HCT116 (cell line): ENCODE measurements at regions not wholly inside any gene's neighbourhood (a gene's known extent, or its start where the extent isn't known, plus 50 kb on each side); places are given as distances from the start of the nearest gene placed in this dataset.

ENCODE experiments used
- ATAC-seq: fragments of 200-7000 bp; cut with Tn5 transposase; 2 replicates; pipeline ENCODE4 v1.9.1; 2020; ENCODE audit warnings: mild to moderate bottlenecking, moderate library complexity
- BruUV-seq: library from RNA; stranded (reverse); fragments of 400-500 nt; replicated peaks from 2 replicates; lab custom pipeline; 2021; lab: Mats Ljungman, UMichigan
- CTCF ChIA-PET: fragments of 300-600 bp; sonication (Branson Sonifier 250); formaldehyde crosslinking; loops from one replicate; lab custom pipeline; 2021; ENCODE audit warnings: antibody characterized with exemption; lab: Charles Lee
- POLR2A ChIA-PET: fragments of 300-600, 350-600 bp; sonication (Branson Sonifier 250); formaldehyde crosslinking; loops from one replicate; lab custom pipeline; 2021; ENCODE audit warnings: antibody characterized with exemption; lab: Charles Lee
- RAD21 ChIA-PET, 2 experiments: fragments of 300-600 bp; sonication (Branson Sonifier 250); formaldehyde crosslinking; loops; one replicate each; lab custom pipeline; 2023; ENCODE audit warnings: low total read pairs in 2 of 2; ENCODE audit not compliant: uncharacterized antibody in 2 of 2, unreplicated experiment in 2 of 2, low non-redundant PET in 1 of 2; lab: Charles Lee
- DNase-seq: peaks from one replicate; pipeline ENCODE4 v3.0.0-alpha.2; 2010; ENCODE audit warnings: low read depth, low spot score
- H2AFZ ChIP-seq: fragments of 200-600 bp; shearing (Covaris generic), sonication (generic); 2 replicates; pipeline ENCODE4 v1.6.1; 2017; ENCODE audit warnings: low read depth, mixed run types, mixed read lengths, antibody characterized with exemption, low read length; ENCODE audit not compliant: poor library complexity, severe bottlenecking
- H3K27ac ChIP-seq: 2 replicates; pipeline ENCODE4 v1.5.1; 2012; ENCODE audit warnings: low read depth, low read length
- H3K27me3 ChIP-seq: fragments of 200-600 bp; sonication (generic); 2 replicates; pipeline ENCODE4 v1.6.1; 2016; ENCODE audit warnings: mixed run types, low read length, mixed read lengths; ENCODE audit not compliant: insufficient read depth
- H3K36me3 ChIP-seq, 2 experiments: fragments of 200-500 bp in 1 of 2; fragments of 200-600 bp in 1 of 2; sonication (Bioruptor generic) in 1 of 2; sonication (generic) in 1 of 2; 2 replicates each; pipeline versions ENCODE4 v1.5.1 to v1.6.1; 2014 to 2016; ENCODE audit warnings: low read length in 2 of 2, inconsistent platforms in 1 of 2, mixed read lengths in 1 of 2, mixed run types in 1 of 2; ENCODE audit not compliant: insufficient read depth in 2 of 2, control insufficient read depth in 1 of 2
- H3K4me1 ChIP-seq, 2 experiments: fragments of 200-600 bp in 1 of 2; sonication (generic) in 1 of 2; 2 replicates each; pipeline versions ENCODE4 v1.5.1 to v1.6.1; 2012 to 2017; ENCODE audit warnings: low read length in 2 of 2, inconsistent platforms in 1 of 2, mild to moderate bottlenecking in 1 of 2, mixed read lengths in 1 of 2, mixed run types in 1 of 2, moderate library complexity in 1 of 2; ENCODE audit not compliant: insufficient read depth in 2 of 2, control insufficient read depth in 1 of 2
- H3K4me2 ChIP-seq: fragments of 200-600 bp; sonication (generic); 2 replicates; pipeline ENCODE4 v1.6.1; 2017; ENCODE audit warnings: mixed run types, low read length, mixed read lengths
- H3K4me3 ChIP-seq, 2 experiments: fragments of 200-600 bp in 1 of 2; sonication (generic) in 1 of 2; replicated peaks in 1 of 2; 2 replicates each; pipeline ENCODE4 v1.5.1; 2011 to 2016; ENCODE audit warnings: low read length in 2 of 2, control low read depth in 1 of 2, low read depth in 1 of 2, mild to moderate bottlenecking in 1 of 2, mixed read lengths in 1 of 2, mixed run types in 1 of 2
- H3K79me2 ChIP-seq: fragments of 200-600 bp; sonication (generic); 2 replicates; pipeline ENCODE4 v1.6.1; 2017; ENCODE audit warnings: mild to moderate bottlenecking, mixed run types, low read length, moderate library complexity, mixed read lengths; ENCODE audit not compliant: insufficient read depth
- H3K9ac ChIP-seq: fragments of 200-600 bp; sonication (generic); 2 replicates; pipeline ENCODE4 v1.6.1; 2016; ENCODE audit warnings: low read length, mixed read lengths
- H3K9me2 ChIP-seq: fragments of 200-600 bp; sonication (generic), shearing (Covaris generic); 2 replicates; pipeline ENCODE4 v1.6.1; 2017; ENCODE audit warnings: mixed run types, mild to moderate bottlenecking, moderate library complexity; ENCODE audit not compliant: insufficient read depth
- H3K9me3 ChIP-seq, 2 experiments: fragments of 200-500 bp in 1 of 2; fragments of 200-600 bp in 1 of 2; sonication (Bioruptor generic) in 1 of 2; sonication (generic) in 1 of 2; 2 replicates each; pipeline ENCODE4 v1.6.1; 2014 to 2017; ENCODE audit warnings: low read length in 2 of 2, mixed read lengths in 2 of 2, inconsistent platforms in 1 of 2, low read depth in 1 of 2, mild to moderate bottlenecking in 1 of 2, mixed run types in 1 of 2, moderate library complexity in 1 of 2; ENCODE audit not compliant: control insufficient read depth in 1 of 2, insufficient read depth in 1 of 2
- H4K20me1 ChIP-seq: fragments of 200-600 bp; sonication (generic), shearing (Covaris generic); 2 replicates; pipeline ENCODE4 v1.6.1; 2017; ENCODE audit warnings: mixed run types, mild to moderate bottlenecking, moderate library complexity; ENCODE audit not compliant: insufficient read depth
- CEBPB ChIP-seq: IDR thresholded peaks from 2 replicates; pipeline ENCODE4 v1.6.1; 2012; ENCODE audit warnings: low read depth
- CTCF ChIP-seq, 3 experiments: fragments of 200-600 bp in 1 of 3; sonication (generic) in 1 of 3; IDR thresholded peaks in 2 of 3; conservative IDR thresholded peaks in 1 of 3; 2 replicates each; pipeline ENCODE4 v1.5.1; 2012 to 2017; ENCODE audit warnings: low read depth in 2 of 3, low read length in 2 of 3, antibody characterized with exemption in 1 of 3, borderline replicate concordance in 1 of 3, control low read depth in 1 of 3, mild to moderate bottlenecking in 1 of 3, mixed read lengths in 1 of 3, mixed run types in 1 of 3, moderate library complexity in 1 of 3; ENCODE audit not compliant: insufficient read depth in 1 of 3
- ELF1 ChIP-seq: IDR thresholded peaks from 2 replicates; pipeline ENCODE4 v1.6.1; 2012; ENCODE audit warnings: low read depth, borderline replicate concordance
- EZH2 ChIP-seq: fragments of 200-600 bp; sonication (generic); IDR thresholded peaks from 2 replicates; pipeline ENCODE4 v1.6.1; 2017; ENCODE audit warnings: antibody characterized with exemption, mixed run types
- EZH2phosphoT487 ChIP-seq: fragments of 200-600 bp; IDR thresholded peaks from 2 replicates; pipeline ENCODE4 v1.6.1; 2018; ENCODE audit warnings: antibody characterized with exemption, borderline replicate concordance
- FOSL1 ChIP-seq: IDR thresholded peaks from 2 replicates; pipeline ENCODE4 v1.6.1; 2012; ENCODE audit warnings: low read depth
- JUND ChIP-seq: IDR thresholded peaks from 2 replicates; pipeline ENCODE4 v1.6.1; 2012
- MAX ChIP-seq: IDR thresholded peaks from 2 replicates; pipeline ENCODE4 v1.6.1; 2012
- POLR2A ChIP-seq: IDR thresholded peaks from 2 replicates; pipeline ENCODE4 v1.7.0; 2011; ENCODE audit warnings: borderline replicate concordance; ENCODE audit not compliant: insufficient read depth, insufficient read length; ENCODE audit errors: extremely low read depth
- RAD21 ChIP-seq: IDR thresholded peaks from 2 replicates; pipeline ENCODE4 v1.6.1; 2012; ENCODE audit warnings: low read depth, mild to moderate bottlenecking
- SIN3A ChIP-seq: IDR thresholded peaks from 2 replicates; pipeline ENCODE4 v1.6.1; 2012; ENCODE audit warnings: low read depth
- SP1 ChIP-seq: IDR thresholded peaks from 2 replicates; pipeline ENCODE4 v1.6.1; 2012; ENCODE audit warnings: low read depth
- SRF ChIP-seq: IDR thresholded peaks from 2 replicates; pipeline ENCODE4 v1.6.1; 2012; ENCODE audit warnings: low read depth
- TCF7L2 ChIP-seq: IDR thresholded peaks from 2 replicates; pipeline ENCODE4 v1.7.0; 2011; ENCODE audit warnings: borderline replicate concordance, inconsistent platforms; ENCODE audit not compliant: insufficient read depth, insufficient read length; ENCODE audit errors: extremely low read depth
- YY1 ChIP-seq: IDR thresholded peaks from 2 replicates; pipeline ENCODE4 v1.6.1; 2011; ENCODE audit warnings: low read length, low read depth, moderate library complexity, mild to moderate bottlenecking; ENCODE audit not compliant: insufficient replicate concordance; ENCODE audit errors: extremely low read depth
- ZBTB33 ChIP-seq: IDR thresholded peaks from 2 replicates; pipeline ENCODE4 v1.6.1; 2011; ENCODE audit warnings: mild to moderate bottlenecking, low read length, moderate library complexity; ENCODE audit not compliant: insufficient replicate concordance; ENCODE audit errors: extremely low read depth
- ZNF274 ChIP-seq: fragments of 200-500 bp; sonication (Bioruptor generic); IDR thresholded peaks from 2 replicates; pipeline ENCODE4 v1.6.1; 2014; ENCODE audit warnings: mild to moderate bottlenecking, low read depth, low read length, inconsistent platforms
- intact Hi-C: fragments of 100-400 bp; cut with micrococcal nuclease; formaldehyde crosslinking; loops from 2 replicates; pipeline ENCODE4 v1.10.0; 2022

DNA sequence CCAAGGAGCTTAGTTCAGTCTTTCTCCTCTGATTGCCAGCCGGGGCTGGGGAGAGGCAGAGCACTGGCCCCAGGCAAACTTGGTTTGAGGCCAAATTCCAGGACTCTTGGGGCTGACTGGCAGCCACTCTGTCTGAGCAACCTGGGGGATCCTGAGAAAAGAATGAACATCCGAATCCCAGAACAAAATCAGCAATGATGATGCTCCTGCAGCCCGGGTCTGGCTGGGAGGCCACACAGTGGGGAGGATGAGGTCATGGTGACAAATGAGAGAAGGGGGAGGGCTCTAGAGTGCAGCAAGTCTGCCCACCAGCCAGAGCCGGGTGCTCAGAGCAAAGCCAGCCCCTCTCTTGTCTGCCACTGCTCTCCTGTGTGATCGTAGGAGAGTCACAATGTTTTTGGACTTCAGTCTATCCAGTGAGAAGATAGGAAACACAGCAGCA is 71.8 kb upstream of the PAX6 start:
- no peaks in the 10 kb centered on the region for H3K9me2 ChIP-seq
- RAD21 ChIA-PET = no interaction called here
- no peak overlapping the region for H2AFZ ChIP-seq
- no peak overlapping the region for H3K4me2 ChIP-seq
- H3K9ac ChIP-seq = no peak overlapping the region
- intact Hi-C loops = no loop called here
- CTCF ChIA-PET = interaction anchor here (1.0 kb wide), 1 partner anchor 12 kb away, joined by 3 read pairs; no protein-coding TSS in a partner anchor
- ATAC-seq (no peak), DNase-seq (no peak)
- H4K20me1 ChIP-seq = no peaks in the 10 kb centered on the region
- no peaks in the 10 kb centered on the region for H3K9me3 ChIP-seq
- no peaks in the 10 kb centered on the region for H3K36me3 ChIP-seq
- no TSS peak for BruUV-seq
- POLR2A ChIA-PET = no interaction called here
- H3K79me2 ChIP-seq = no peaks in the 10 kb centered on the region
- no peak overlapping the region for H3K4me3 ChIP-seq
- peaks cover 14% of the 10 kb centered on the region; the same call in 1 of the 2 replicates for H3K27me3 ChIP-seq
- no peaks in the 10 kb centered on the region for H3K4me1 ChIP-seq
- TF ChIP-seq ZNF274 (no peak), SP1 (no peak), ELF1 (no peak), SRF (no peak), SIN3A (no peak), RAD21 (no peak), POLR2A (no peak), ZBTB33 (no peak), CTCF (IDR thresholded peaks at IDR 0.05 in 2 of 3, conservative IDR thresholded peaks at IDR 0.05 in 1 of 3; ENCODE audit: borderline replicate concordance in 1 of 3, insufficient read depth in 1 of 3, low read depth in 2 of 3, low read length in 2 of 3) (no peak), EZH2 (no peak), FOSL1 (no peak), MAX (no peak), CEBPB (no peak), TCF7L2 (no peak), JUND (no peak), EZH2phosphoT487 (no peak), YY1 (no peak)
- H3K27ac ChIP-seq = no peak overlapping the region
